IMR-90 (cell line): ENCODE measurements at regions not wholly inside any gene's neighbourhood (a gene's known extent, or its start where the extent isn't known, plus 50 kb on each side); places are given as distances from the start of the nearest gene placed in this dataset.

Experiments
- ATAC-seq: fragments of 200-7000 bp; cut with Tn5 transposase; 2 replicates; pipeline ENCODE4 v1.9.1; 2020; ENCODE audit warnings: low read depth, mild to moderate bottlenecking, moderate library complexity
- BruUV-seq: library from RNA; stranded (reverse); fragments of 400-500 nt; replicated peaks from 2 replicates; lab custom pipeline; 2021; lab: Mats Ljungman, UMichigan
- CTCF ChIA-PET: fragments of 300-600 bp; formaldehyde crosslinking; extraction: SDS; loops from one replicate; lab custom pipeline; 2021; ENCODE audit warnings: antibody characterized with exemption; lab: Yijun Ruan, JAX
- POLR2A ChIA-PET: fragments of 300-600 bp; sonication (Branson Sonifier 250); formaldehyde crosslinking; loops from one replicate; lab custom pipeline; 2022; ENCODE audit warnings: antibody characterized with exemption; ENCODE audit not compliant: unreplicated experiment; lab: Charles Lee
- DNase-seq: peaks from one replicate; pipeline ENCODE4 v3.0.0; 2013
- H2AFZ ChIP-seq: replicated peaks from 2 replicates; pipeline ENCODE3; 2013; ENCODE audit warnings: low read length, mild to moderate bottlenecking; ENCODE audit not compliant: poor library complexity
- H2AK5ac ChIP-seq: 2 replicates; pipeline ENCODE4 v1.6.1; 2013; ENCODE audit warnings: low read depth, low read length, inconsistent platforms
- H2AK9ac ChIP-seq: replicated peaks from 2 replicates; pipeline ENCODE3; 2013; ENCODE audit warnings: mild to moderate bottlenecking, low read depth, low read length, moderate library complexity; ENCODE audit not compliant: poor library complexity
- H2BK120ac ChIP-seq: 2 replicates; pipeline ENCODE4 v1.6.1; 2013; ENCODE audit warnings: low read depth, low read length, inconsistent platforms
- H2BK15ac ChIP-seq: 3 replicates; pipeline ENCODE4 v1.6.1; 2013; ENCODE audit warnings: low read depth, low read length, inconsistent platforms
- H2BK20ac ChIP-seq: 2 replicates; pipeline ENCODE4 v1.6.1; 2013; ENCODE audit warnings: low read depth, mild to moderate bottlenecking, inconsistent platforms, low read length, moderate library complexity
- H2BK5ac ChIP-seq: 2 replicates; pipeline ENCODE4 v1.6.1; 2013; ENCODE audit warnings: mild to moderate bottlenecking, low read depth, low read length, inconsistent platforms; ENCODE audit not compliant: poor library complexity, severe bottlenecking
- H3K14ac ChIP-seq: replicated peaks from 2 replicates; pipeline ENCODE4 v1.6.1; 2013; ENCODE audit warnings: low read depth, low read length, inconsistent platforms
- H3K18ac ChIP-seq: 2 replicates; pipeline ENCODE4 v1.6.1; 2013; ENCODE audit warnings: low read depth, low read length, control low read depth
- H3K23ac ChIP-seq: 2 replicates; pipeline ENCODE4 v1.6.1; 2013; ENCODE audit warnings: low read depth, low read length, inconsistent platforms
- H3K27ac ChIP-seq: 2 replicates; pipeline ENCODE4 v1.5.1; 2013; ENCODE audit warnings: mild to moderate bottlenecking, control low read depth, low read length; ENCODE audit not compliant: insufficient read depth
- H3K27me3 ChIP-seq: 2 replicates; pipeline ENCODE4 v1.6.1; 2013; ENCODE audit warnings: low read length; ENCODE audit not compliant: control insufficient read depth, insufficient read depth
- H3K36me3 ChIP-seq: 2 replicates; pipeline ENCODE4 v1.6.1; 2013; ENCODE audit warnings: low read length, mixed read lengths; ENCODE audit not compliant: control insufficient read depth, insufficient read depth
- H3K4ac ChIP-seq: 2 replicates; pipeline ENCODE4 v1.6.1; 2013; ENCODE audit warnings: low read depth, low read length, inconsistent platforms
- H3K4me1 ChIP-seq: 2 replicates; pipeline ENCODE4 v1.6.1; 2013; ENCODE audit warnings: low read length, mixed read lengths; ENCODE audit not compliant: control insufficient read depth, insufficient read depth
- H3K4me2 ChIP-seq: 2 replicates; pipeline ENCODE4 v1.6.1; 2013; ENCODE audit warnings: low read depth, mild to moderate bottlenecking, control low read depth, low read length, moderate library complexity
- H3K4me3 ChIP-seq: 2 replicates; pipeline ENCODE4 v1.5.1; 2013; ENCODE audit warnings: low read depth, mild to moderate bottlenecking, control low read depth, low read length, moderate library complexity; ENCODE audit not compliant: insufficient read depth
- H3K56ac ChIP-seq: 2 replicates; pipeline ENCODE4 v1.6.1; 2013; ENCODE audit warnings: low read length, inconsistent platforms; ENCODE audit not compliant: insufficient read depth; ENCODE audit errors: extremely low read depth
- H3K79me1 ChIP-seq, 2 experiments: 2 replicates each; pipeline ENCODE4 v1.6.1; 2013; ENCODE audit warnings: low read length in 2 of 2, inconsistent platforms in 1 of 2, low read depth in 1 of 2
- H3K9ac ChIP-seq: 2 replicates; pipeline ENCODE4 v1.6.1; 2013; ENCODE audit warnings: low read depth, low read length, control low read depth
- H3K9me1 ChIP-seq: 2 replicates; pipeline ENCODE4 v1.6.1; 2013; ENCODE audit warnings: low read length, inconsistent platforms; ENCODE audit not compliant: insufficient read depth
- H3K9me3 ChIP-seq: 2 replicates; pipeline ENCODE4 v1.6.1; 2013; ENCODE audit warnings: low read length; ENCODE audit not compliant: control insufficient read depth, insufficient read depth
- H4K20me1 ChIP-seq: 2 replicates; pipeline ENCODE4 v1.6.1; 2013; ENCODE audit warnings: low read length, inconsistent platforms; ENCODE audit not compliant: insufficient read depth
- H4K5ac ChIP-seq: 2 replicates; pipeline ENCODE4 v1.6.1; 2013; ENCODE audit warnings: mild to moderate bottlenecking, low read depth, low read length, control low read depth
- H4K8ac ChIP-seq, 2 experiments: 2 replicates each; pipeline ENCODE4 v1.6.1; 2013; ENCODE audit warnings: low read depth in 2 of 2, low read length in 2 of 2, control low read depth in 1 of 2, inconsistent platforms in 1 of 2
- H4K91ac ChIP-seq: 2 replicates; pipeline ENCODE4 v1.6.1; 2013; ENCODE audit warnings: low read depth, low read length, inconsistent platforms; ENCODE audit not compliant: insufficient read depth
- BHLHE40 ChIP-seq: fragments of 150-350 bp; IDR thresholded peaks from 2 replicates; pipeline ENCODE4 v1.6.1; 2016; ENCODE audit warnings: mild to moderate bottlenecking, low read depth, low read length
- FOS ChIP-seq: fragments of 150-350 bp; IDR thresholded peaks from 2 replicates; pipeline ENCODE4 v1.6.1; 2016; ENCODE audit warnings: low read depth, low read length
- MAZ ChIP-seq: IDR thresholded peaks from 2 replicates; pipeline ENCODE4 v1.6.1; 2012; ENCODE audit warnings: low read depth, mild to moderate bottlenecking, low read length, improper control_type of control experiment, moderate library complexity, borderline replicate concordance
- RAD21 ChIP-seq: IDR thresholded peaks from 2 replicates; pipeline ENCODE4 v1.6.1; 2012; ENCODE audit warnings: low read length, improper control_type of control experiment
- RFX5 ChIP-seq: IDR thresholded peaks from 2 replicates; pipeline ENCODE4 v1.8.0; 2012; ENCODE audit warnings: low read depth, mild to moderate bottlenecking, low read length, moderate library complexity
- SMC3 ChIP-seq: fragments of 150-350 bp; IDR thresholded peaks from 2 replicates; pipeline ENCODE4 v1.6.1; 2016; ENCODE audit warnings: low read depth, mild to moderate bottlenecking, antibody characterized with exemption, low read length, moderate library complexity
- USF2 ChIP-seq: fragments of 150-350 bp; IDR thresholded peaks from 2 replicates; pipeline ENCODE4 v1.6.1; 2017; ENCODE audit warnings: mild to moderate bottlenecking, antibody characterized with exemption, low read length, low read depth
- WGBS, 2 experiments: methylation state at CpG; one replicate each; pipeline versions ENCODE4 v1.1.5 to v1.1.7; 2013; ENCODE audit warnings: missing lambda C conversion rate in 2 of 2; ENCODE audit not compliant: insufficient read length in 1 of 2; ENCODE audit errors: extremely low coverage in 2 of 2; 5-methylcytosine and 5-hydroxymethylcytosine counted together
- dilution Hi-C: fragments of 300-500 bp; cut with HindIII; formaldehyde crosslinking; loops from one replicate; pipeline ENCODE4 v1.14.3; 2018; ENCODE audit warnings: low sequenced_read_pairs; ENCODE audit not compliant: unreplicated experiment
- in situ Hi-C: fragments of 300-500 bp; cut with MboI; formaldehyde crosslinking; loops from 3 replicates; pipeline ENCODE4 v1.14.3; 2019; ENCODE audit warnings: low sequenced_read_pairs, inconsistent platforms, mixed read lengths
- intact Hi-C: fragments of 100-400 bp; cut with micrococcal nuclease; formaldehyde crosslinking; loops from 2 replicates; pipeline ENCODE4 v1.10.0; 2022

- Histone ChIP-seq H3K4me3 (no peak overlapping the region), H2BK20ac (no peak overlapping the region), H3K14ac (no peak overlapping the region), H4K5ac (no peak overlapping the region), H3K9me1 (peaks cover 2% of the 10 kb centered on the region; the same call in 1 of the 2 replicates), H3K56ac (no peak overlapping the region), H4K8ac (no peak overlapping the region), H3K4me2 (no peak overlapping the region), H4K20me1 (no peaks in the 10 kb centered on the region), H3K4ac (no peak overlapping the region), H2AK5ac (no peak overlapping the region), H3K18ac (no peak overlapping the region), H4K91ac (no peak overlapping the region), H3K9me3 (no peaks in the 10 kb centered on the region), H3K27ac (no peak overlapping the region), H2AFZ (no peak overlapping the region), H2BK5ac (no peak overlapping the region), H3K23ac (no peak overlapping the region), H2AK9ac (no peak overlapping the region), H3K36me3 (no peaks in the 10 kb centered on the region), H3K9ac (no peak overlapping the region), H3K4me1 (no peaks in the 10 kb centered on the region), H3K79me1 (no peaks in the 10 kb centered on the region), H2BK15ac (no peak overlapping the region), H2BK120ac (no peak overlapping the region), H3K27me3 (no peaks in the 10 kb centered on the region)
- POLR2A ChIA-PET, result no interaction called here
- CTCF ChIA-PET, result no interaction called here
- in situ Hi-C loops (no loop called here), intact Hi-C loops (no loop called here), dilution Hi-C loops (no loop called here)
- ATAC-seq (no peak), DNase-seq (no peak)
- 51% methylated on average over 2 of the region's 2 CpGs; no CpG with 5 or more reads in 1 of the 2 experiments for WGBS, 2 experiments
- no peak for TF ChIP-seq MAZ
- no peak for TF ChIP-seq SMC3
- TF ChIP-seq RFX5, result no peak
- no peak for TF ChIP-seq FOS
- TF ChIP-seq BHLHE40, result no peak
- TF ChIP-seq RAD21, result no peak
- no peak for TF ChIP-seq USF2
- no TSS peak for BruUV-seq
Observed at GRCh38 chr5:84647581-84647980, 262.9 kb upstream of the EDIL3 start.
